HFFc6 (cell line): ENCODE measurements at regions not wholly inside any gene's neighbourhood (a gene's known extent, or its start where the extent isn't known, plus 50 kb on each side); places are given as distances from the start of the nearest gene placed in this dataset.

Source experiments
- DNase-seq: peaks from one replicate; pipeline ENCODE4 v3.0.0-alpha.2; 2018
- H3K27ac Mint-ChIP-seq: 2 replicates; pipeline ENCODE4 v1.8.0; 2020; ENCODE audit warnings: mild to moderate bottlenecking, mixed read lengths
- H3K27me3 Mint-ChIP-seq: 2 replicates; pipeline ENCODE4 v1.8.0; 2021; ENCODE audit warnings: mild to moderate bottlenecking, moderate library complexity, mixed read lengths; ENCODE audit not compliant: insufficient read depth
- H3K36me3 Mint-ChIP-seq: 2 replicates; pipeline ENCODE4 v1.8.0; 2021; ENCODE audit warnings: low read depth, mixed read lengths
- H3K4me1 Mint-ChIP-seq: 2 replicates; pipeline ENCODE4 v1.8.0; 2020; ENCODE audit warnings: low read depth, mixed read lengths
- H3K4me3 Mint-ChIP-seq: 2 replicates; pipeline ENCODE4 v1.8.0; 2020; ENCODE audit warnings: mild to moderate bottlenecking, moderate library complexity, mixed read lengths
- H3K9me3 Mint-ChIP-seq: 2 replicates; pipeline ENCODE4 v1.8.0; 2020; ENCODE audit warnings: mild to moderate bottlenecking, mixed read lengths
- TF ChIP-seq, protein P1 (sequence below): fragments of 200-600 bp; sonication (generic); IDR thresholded peaks from 2 replicates; pipeline ENCODE4 v1.5.0; 2021; ENCODE audit warnings: antibody characterized with exemption, mild to moderate bottlenecking

DNA sequence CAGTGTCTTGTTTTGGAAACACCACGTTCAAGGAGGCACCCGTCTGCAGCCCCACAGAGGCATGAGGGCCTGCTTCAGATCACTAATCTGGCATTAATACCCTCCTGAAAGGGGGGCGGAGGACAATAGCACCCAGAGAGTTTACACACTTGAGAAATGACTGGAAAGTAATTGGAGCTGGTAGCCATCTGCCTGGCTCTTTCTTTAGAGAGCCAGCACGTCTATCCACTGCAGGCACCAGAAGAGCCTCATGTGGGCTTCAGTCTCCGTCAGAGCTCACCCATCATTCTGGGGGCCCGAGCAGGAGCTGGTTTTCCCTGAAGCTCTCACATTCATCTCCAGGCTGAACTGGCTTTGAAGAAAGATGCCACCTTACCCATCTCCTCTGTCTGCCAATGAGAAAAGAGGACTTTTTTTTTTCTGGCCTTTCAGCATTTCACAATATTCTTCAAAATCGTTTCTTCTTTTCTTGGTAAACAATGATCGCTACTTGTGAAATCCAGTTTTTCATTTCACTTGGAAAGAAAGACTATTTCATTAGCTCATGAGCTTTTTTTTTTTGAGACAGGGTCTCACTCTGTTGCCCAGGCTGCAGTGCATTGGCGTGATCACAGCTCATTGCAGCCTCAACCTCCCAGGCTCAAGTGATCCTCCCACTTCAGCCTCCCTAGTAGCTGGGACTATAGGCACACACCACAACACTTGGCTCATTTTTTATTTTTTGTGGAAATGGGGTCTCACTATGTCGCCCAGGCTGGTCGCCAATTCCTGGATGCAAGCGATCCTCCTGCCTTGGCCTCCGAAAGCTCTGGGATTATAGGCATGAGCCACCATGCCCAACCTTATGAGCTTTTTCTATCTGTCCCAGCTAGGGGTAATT is 124.7 kb upstream of the ZNF217 start:
- Mint-ChIP-seq H3K27me3 (peaks cover 1% of the 10 kb centered on the region; the same call in 1 of the 2 replicates), H3K9me3 (no peaks in the 10 kb centered on the region), H3K4me3 (no peak overlapping the region), H3K4me1 (peaks cover 11% of the 10 kb centered on the region), H3K36me3 (no peaks in the 10 kb centered on the region), H3K27ac (no peak overlapping the region)
- no peak for DNase-seq
- TF ChIP-seq, protein P1, sequence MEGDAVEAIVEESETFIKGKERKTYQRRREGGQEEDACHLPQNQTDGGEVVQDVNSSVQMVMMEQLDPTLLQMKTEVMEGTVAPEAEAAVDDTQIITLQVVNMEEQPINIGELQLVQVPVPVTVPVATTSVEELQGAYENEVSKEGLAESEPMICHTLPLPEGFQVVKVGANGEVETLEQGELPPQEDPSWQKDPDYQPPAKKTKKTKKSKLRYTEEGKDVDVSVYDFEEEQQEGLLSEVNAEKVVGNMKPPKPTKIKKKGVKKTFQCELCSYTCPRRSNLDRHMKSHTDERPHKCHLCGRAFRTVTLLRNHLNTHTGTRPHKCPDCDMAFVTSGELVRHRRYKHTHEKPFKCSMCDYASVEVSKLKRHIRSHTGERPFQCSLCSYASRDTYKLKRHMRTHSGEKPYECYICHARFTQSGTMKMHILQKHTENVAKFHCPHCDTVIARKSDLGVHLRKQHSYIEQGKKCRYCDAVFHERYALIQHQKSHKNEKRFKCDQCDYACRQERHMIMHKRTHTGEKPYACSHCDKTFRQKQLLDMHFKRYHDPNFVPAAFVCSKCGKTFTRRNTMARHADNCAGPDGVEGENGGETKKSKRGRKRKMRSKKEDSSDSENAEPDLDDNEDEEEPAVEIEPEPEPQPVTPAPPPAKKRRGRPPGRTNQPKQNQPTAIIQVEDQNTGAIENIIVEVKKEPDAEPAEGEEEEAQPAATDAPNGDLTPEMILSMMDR, result no peak

DNA sequence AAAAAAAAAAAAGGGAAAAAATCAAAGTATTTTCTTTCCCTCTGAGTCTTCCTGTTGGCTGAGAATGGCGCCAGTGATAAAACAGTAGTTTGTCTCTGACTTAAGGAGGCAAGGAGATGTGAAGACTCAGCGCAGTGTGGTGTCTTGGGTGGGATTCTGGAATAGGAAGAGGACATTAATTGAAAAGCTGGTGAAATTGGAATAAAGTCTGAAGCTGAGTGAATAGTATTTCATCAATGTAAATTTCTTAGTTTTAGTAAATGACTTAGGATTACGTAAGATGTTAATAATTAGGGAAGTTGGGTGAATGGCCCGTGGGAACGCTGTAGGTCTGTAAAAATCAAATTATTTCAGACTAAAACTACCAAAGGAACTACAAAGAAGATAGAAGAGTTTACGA is 122.8 kb upstream of the ZNF217 start:
- Mint-ChIP-seq H3K27me3 (peaks cover 1% of the 10 kb centered on the region; the same call in 1 of the 2 replicates), H3K9me3 (no peaks in the 10 kb centered on the region), H3K36me3 (no peaks in the 10 kb centered on the region), H3K27ac (no peak overlapping the region), H3K4me3 (no peak overlapping the region), H3K4me1 (peaks cover 9% of the 10 kb centered on the region)
- TF ChIP-seq, protein P1, result no peak
- no peak for DNase-seq

DNA sequence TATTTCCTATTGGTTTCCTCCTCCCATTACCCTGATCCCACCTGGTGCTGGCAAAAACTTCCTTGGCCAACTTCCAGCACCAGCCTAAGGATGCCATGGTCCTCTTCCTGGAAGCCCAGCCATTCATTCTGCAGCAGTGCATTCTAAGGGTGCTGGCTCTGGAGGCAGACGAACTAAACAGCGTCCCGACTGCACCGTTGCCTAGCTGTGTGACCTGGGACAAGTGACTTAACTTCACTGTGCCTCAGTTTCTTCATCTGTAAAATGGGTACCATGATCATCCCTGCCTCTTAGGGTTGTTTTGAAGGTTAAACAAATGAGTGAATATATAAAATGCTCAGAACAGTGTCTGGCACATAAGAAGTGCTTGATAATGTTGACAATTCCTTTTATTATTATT is 120.9 kb upstream of the ZNF217 start:
- no peak overlapping the region for H3K27ac Mint-ChIP-seq
- H3K4me1 Mint-ChIP-seq, result peaks cover 2% of the 10 kb centered on the region
- H3K27me3 Mint-ChIP-seq, result peaks cover 1% of the 10 kb centered on the region; the same call in 1 of the 2 replicates
- no peak overlapping the region for H3K4me3 Mint-ChIP-seq
- TF ChIP-seq, protein P1, result no peak
- no peaks in the 10 kb centered on the region for H3K36me3 Mint-ChIP-seq
- no peak for DNase-seq
- no peaks in the 10 kb centered on the region for H3K9me3 Mint-ChIP-seq

DNA sequence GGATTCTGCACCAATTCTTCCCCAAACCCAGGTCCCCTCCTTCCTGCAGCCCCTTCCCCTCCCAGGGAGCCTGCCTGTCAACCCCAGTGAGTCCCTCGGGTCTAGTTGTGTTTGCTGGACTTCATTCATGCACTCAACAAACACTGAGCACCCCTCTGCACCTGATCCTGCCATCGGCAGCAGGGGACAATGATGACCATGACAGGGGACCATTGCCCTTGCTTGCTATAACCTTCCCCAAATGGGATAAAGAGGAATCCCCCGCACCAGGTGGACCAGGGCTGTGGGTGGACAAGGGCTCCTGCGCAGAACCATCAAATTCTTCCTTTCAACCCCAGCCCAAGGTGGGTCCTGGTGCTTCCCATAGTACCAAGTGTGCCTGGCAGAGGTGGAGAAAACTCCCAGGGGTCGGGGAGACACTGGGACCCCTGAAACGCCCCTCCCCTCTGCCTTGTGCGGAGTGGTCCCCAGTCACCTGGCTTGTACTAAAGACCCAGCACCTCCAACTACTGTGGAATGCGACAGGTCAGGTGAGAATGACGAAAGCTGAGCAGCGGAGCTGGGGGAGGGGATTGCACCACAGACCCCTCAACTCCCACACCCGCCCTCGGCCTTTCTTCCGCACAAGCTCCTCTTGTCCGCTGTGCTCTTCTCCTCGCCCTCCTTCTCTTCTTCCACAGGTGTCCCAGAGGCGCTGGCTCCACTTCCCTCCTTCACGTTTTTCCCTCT is 119.9 kb upstream of the ZNF217 start:
- no peak overlapping the region for H3K4me3 Mint-ChIP-seq
- H3K27me3 Mint-ChIP-seq, result peaks cover 1% of the 10 kb centered on the region; the same call in 1 of the 2 replicates
- H3K36me3 Mint-ChIP-seq, result no peaks in the 10 kb centered on the region
- DNase-seq, result no peak
- TF ChIP-seq, protein P1, result no peak
- H3K9me3 Mint-ChIP-seq, result no peaks in the 10 kb centered on the region
- H3K27ac Mint-ChIP-seq, result no peak overlapping the region
- peaks cover 11% of the 10 kb centered on the region for H3K4me1 Mint-ChIP-seq

DNA sequence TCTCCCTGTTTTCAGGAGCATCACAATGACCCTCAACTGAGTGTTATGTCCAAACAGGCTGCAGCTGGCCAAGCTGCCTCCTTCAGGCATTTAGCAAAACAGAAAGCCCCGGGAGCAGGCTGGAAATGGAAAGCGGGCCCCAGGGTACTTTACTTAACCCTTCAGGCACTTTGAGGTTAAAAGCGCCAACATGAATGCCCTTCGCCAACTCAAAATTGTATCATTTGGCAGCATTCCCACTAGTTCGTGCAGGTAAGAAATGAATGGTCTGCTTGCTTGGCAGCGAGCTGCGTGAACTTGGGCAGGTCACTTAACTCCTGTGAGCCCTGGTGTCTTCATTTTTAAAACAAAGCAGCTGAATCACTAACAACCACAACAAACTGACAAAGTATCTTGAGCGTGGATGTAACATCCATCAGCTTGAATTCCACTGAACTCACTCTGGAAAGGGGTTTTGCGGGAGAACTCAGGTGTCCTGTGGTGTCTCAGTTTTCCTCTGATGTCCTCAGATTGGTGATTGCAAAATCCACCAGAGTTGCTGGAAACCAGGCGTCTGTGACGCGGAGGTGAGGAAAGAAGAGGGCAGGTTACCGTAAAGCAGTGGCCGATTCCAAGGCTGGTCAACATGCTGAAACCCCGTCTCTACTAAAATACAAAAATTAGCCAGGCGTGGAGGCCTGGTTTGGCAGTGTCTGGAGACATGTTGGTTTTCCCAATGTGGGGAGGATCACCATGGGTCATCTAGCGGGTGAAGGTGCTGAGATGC is 118.8 kb upstream of the ZNF217 start:
- Mint-ChIP-seq H3K27me3 (peaks cover 1% of the 10 kb centered on the region; the same call in 1 of the 2 replicates), H3K4me3 (no peak overlapping the region), H3K27ac (no peak overlapping the region), H3K4me1 (peaks cover 22% of the 10 kb centered on the region), H3K9me3 (no peaks in the 10 kb centered on the region), H3K36me3 (no peaks in the 10 kb centered on the region)
- TF ChIP-seq, protein P1, result no peak
- DNase-seq, result no peak
